Posterior vena cava (tissue), 2 donors: ENCODE measurements at regions not wholly inside any gene's neighbourhood (a gene's known extent, or its start where the extent isn't known, plus 50 kb on each side); places are given as distances from the start of the nearest gene placed in this dataset.
A peak's percentile ranks its signal among the peaks of the same experiment; 100 is the strongest.
"Not testable (repeated sequence)": the region's sequence is repeated elsewhere in the genome, so short reads cannot be mapped to it uniquely, and the experiment has no call there.

Experiments used
- DNase-seq: peaks from one replicate; pipeline ENCODE4 v3.0.0-alpha.2; 2020; ENCODE audit warnings: low spot score
- intact Hi-C, 2 donors: fragments of 100-400 bp; cut with DNase I; formaldehyde crosslinking; loops; one replicate each; pipeline versions ENCODE4 v1.14.1 to v1.14.2; 2022 to 2023
- donor health status: DM: yes; HTN: yes; CAD: no.
- donor health status: DM: yes; HTN: yes; CAD: no.

DNA sequence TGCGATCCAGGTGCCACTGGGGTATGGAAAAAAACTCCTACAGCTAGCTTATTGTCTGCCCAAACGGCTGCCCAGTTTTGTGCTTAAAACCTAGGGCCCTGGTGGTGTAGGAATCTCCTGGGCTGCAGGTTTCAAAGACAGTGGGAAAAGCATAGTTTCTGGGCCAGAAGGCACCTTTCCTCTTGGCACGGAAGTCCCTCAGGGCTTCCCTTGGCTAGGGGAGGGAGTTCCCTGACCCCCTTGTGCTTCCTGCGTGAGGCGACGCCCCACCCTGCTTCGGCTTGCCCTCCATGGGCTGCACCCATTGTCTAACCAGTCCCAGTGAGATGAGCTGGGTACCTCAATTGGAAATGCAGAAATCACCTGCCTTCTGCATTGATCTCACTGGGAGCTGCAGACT, 135.0 kb downstream of the CXCL12 start:
- DNase-seq, intact Hi-C loops: not testable (repeated sequence)

GRCh38 chr10:44249490-44249889, 135.4 kb downstream of the CXCL12 start:
- intact Hi-C loops, result no loop called here
- no peak for DNase-seq

DNA sequence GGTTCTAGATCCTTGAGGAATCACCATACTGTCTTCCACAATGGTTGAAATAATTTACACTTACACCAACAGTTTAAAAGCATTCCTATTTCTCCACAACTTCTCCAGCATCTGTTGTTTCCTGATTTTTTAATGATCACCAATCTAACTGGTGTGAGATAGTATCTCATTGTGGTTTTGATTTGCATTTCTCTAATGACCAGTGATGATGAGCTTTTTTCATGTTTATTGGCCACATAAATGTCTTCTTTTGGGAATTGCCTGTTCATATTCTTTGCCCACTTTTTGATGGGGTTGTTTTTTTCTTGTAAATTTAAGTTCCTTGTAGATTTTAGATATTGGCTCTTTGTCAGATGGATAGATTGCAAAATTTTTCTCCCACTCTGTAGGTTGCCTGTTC, 138.2 kb downstream of the CXCL12 start:
- DNase-seq, intact Hi-C loops: not testable (repeated sequence)

GRCh38 chr10:44246287-44246686, 138.6 kb downstream of the CXCL12 start:
- DNase-seq, intact Hi-C loops: not testable (repeated sequence)

DNA sequence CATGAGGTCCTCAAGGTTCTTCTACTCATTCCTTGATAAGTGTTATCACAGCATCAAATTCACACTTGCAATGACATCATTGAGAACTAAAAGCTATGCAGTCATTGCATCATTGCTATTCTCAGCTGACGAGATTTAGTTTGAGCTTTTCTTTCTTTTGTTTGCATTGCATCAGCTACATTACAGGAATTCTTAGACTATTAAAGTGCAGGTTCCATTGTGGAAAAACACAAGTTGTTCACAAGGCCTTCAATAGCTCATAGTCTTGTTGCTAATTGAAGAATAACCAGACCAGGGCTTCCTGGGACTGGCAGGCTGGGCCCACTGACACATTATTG, 139.3 kb downstream of the CXCL12 start:
- intact Hi-C loops, result no loop called here

DNA sequence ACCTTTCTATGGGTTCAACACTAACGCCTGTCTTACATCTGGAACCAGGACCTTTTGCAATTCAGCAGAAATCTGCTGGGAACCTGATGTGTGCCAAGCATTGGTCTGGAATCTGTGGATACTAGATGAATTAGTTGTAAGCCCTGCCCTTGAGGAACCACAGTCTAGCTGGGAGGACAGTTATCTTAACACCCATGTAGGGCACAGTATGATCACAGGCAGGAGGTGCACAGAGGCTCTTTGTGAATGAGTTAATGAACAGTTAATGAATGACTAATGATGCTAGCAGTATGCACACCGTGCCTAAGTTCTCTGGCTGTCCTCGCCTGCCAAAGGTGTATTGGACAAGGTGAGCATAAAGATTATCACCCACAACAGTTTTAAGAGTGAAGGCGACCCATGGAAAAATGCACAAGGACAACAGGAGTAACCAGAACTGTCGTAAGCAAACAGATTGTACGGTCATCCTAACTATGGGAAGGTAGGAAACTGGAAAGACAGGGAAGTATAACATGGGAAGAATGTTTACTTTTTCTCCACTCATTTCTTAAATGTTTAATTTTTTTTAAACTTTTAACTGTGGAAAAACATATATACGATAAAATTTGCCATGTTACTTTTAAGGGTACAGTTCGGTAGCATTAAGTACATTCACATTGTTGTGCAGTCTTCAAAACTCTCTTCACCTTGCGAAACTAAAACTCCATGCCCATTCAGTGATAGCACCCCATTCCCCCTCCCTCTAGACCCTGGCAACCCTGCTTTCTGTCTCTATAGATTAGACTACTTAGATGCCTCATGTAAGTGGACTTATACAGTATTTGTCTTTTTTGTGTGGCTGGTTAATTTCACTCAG, 139.9 kb downstream of the CXCL12 start:
- DNase-seq, result no peak

More for the DNA sequence above, 139.3 kb downstream of the CXCL12 start:
- no peak for DNase-seq

GRCh38 chr10:44243851-44244510, 140.9 kb downstream of the CXCL12 start:
- DNase-seq, result no peak
- intact Hi-C loops, result no loop called here

More for the DNA sequence above, 139.9 kb downstream of the CXCL12 start:
- intact Hi-C loops, result no loop called here

DNA sequence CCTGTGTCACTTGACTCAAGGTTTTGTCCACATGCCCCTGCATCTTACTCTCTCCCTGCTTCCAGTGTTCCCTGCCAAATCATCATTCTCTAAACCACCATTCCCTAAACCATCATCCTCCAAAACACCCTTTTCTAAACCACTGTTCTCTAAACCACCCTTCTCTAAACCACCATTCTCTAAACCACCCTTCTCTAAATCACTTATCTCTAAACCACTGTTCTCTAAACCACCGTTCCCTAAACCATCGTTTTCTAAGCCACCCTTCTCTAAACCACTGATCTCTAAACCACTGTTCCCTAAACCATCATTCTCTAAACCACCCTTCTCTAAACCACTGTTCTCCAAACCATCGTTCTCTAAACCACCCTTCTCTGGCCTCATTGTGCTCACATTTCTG, 142.1 kb downstream of the CXCL12 start:
- no peak for DNase-seq

DNA sequence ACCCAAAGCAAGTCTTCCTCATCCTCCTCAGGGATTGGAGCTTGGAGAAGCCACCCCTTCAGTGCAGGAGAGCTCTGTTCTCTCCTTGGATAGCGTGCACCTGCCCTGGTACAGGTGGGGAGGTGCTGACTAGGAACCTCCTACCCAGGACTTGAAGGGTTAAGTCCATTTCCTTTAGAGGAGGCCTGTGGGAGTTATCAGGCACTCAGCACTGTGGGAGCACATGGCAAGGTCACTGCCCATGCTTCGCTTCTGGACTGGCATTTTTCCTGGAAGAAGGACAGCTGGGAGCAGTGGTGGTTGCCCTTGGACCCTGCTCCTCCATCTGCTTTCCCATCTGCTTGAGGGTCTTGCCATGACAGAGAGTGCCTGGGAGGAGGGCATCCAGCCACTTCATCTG, 142.8 kb downstream of the CXCL12 start:
- no peak for DNase-seq
- intact Hi-C loops, result no loop called here

More for the DNA sequence above, 142.1 kb downstream of the CXCL12 start:
- intact Hi-C loops, result no loop called here

GRCh38 chr10:44240584-44241205, 144.2 kb downstream of the CXCL12 start:
- intact Hi-C loops, result no loop called here
- DNase-seq, result no peak

GRCh38 chr10:44238212-44238611, 146.7 kb downstream of the CXCL12 start:
- intact Hi-C loops, result no loop called here
- no peak for DNase-seq

GRCh38 chr10:44237364-44238049, 147.4 kb downstream of the CXCL12 start:
- intact Hi-C loops, result no loop called here
- DNase-seq, result no peak

DNA sequence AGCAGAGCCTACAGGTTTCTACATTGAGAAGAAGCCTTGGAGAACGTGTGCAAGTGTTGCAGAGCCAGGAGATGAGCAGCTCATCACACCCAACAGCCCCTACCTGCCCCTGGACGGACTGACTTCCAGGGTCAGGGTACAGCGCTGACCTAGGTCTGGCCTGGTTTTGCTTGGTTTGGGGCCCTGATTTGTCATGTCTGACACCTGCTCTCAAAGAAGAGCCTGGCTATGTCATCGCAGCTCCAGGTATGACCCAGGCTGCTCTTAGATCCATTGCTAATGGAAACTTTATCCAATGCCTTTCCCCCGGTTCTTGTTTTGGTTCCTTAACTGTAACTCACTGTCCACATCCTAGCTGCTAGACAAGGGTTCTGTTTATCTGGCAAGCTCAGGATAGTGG, 149.5 kb downstream of the CXCL12 start:
- no peak for DNase-seq
- intact Hi-C loops, result no loop called here

GRCh38 chr10:44234483-44234875, 150.4 kb downstream of the CXCL12 start:
- intact Hi-C loops, result no loop called here
- no peak for DNase-seq

- no peak for DNase-seq
- intact Hi-C loops, result no loop called here
Measured at GRCh38 chr10:44233561-44234482, 151.1 kb downstream of the CXCL12 start.

DNA sequence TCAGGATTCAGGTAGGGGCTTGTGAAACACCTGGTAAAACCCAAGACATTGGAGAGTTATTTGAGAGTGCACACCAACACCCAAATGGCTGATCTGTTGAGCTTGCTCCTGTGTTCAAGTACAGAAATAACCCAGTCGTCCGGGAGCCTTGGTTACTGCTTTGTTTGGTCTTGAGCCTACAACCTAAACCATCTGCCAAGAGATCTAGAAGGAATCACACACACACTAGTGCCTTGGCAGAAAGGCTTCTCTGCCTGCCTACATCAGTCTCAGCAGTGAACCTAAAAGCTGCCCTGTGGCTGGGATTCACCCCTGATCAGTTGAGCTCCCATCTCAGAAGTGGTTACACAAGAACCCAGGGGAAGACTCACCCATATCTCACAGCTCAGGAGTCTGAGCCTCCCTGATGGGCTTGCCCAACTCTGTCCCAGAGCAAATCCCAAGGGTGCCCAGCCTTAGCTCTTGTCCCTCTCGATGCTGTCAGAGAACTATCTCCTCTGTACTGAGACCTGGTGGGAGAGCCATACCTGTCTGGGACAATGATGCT, 167.6 kb downstream of the CXCL12 start:
- intact Hi-C loops, result no loop called here
- DNase-seq, result no peak

- intact Hi-C loops, result no loop called here
- no peak for DNase-seq
Measured at GRCh38 chr10:44216073-44216472, 168.8 kb downstream of the CXCL12 start.

GRCh38 chr10:44209811-44210210, 175.1 kb downstream of the CXCL12 start:
- DNase-seq, result no peak
- intact Hi-C loops, result no loop called here

GRCh38 chr10:44207160-44207559, 177.7 kb downstream of the CXCL12 start:
- DNase-seq, result peak; percentile 62
- intact Hi-C loops, result no loop called here
